Ascending aorta (tissue), 2 donors: ENCODE measurements at regions not wholly inside any gene's neighbourhood (a gene's known extent, or its start where the extent isn't known, plus 50 kb on each side); places are given as distances from the start of the nearest gene placed in this dataset.
"Not testable (repeated sequence)": the region's sequence is repeated elsewhere in the genome, so short reads cannot be mapped to it uniquely, and the experiment has no call there.

Experiments used
- DNase-seq, 2 donors: peaks; one replicate each; pipeline ENCODE4 v3.0.0-alpha.2; 2019; ENCODE audit warnings: low spot score in 2 of 2
- H3K27ac ChIP-seq, 2 donors: fragments of 200-600 bp; sonication (generic); one replicate each; pipeline ENCODE4 v1.5.1; 2016 to 2017; ENCODE audit warnings: mild to moderate bottlenecking in 1 of 2
- H3K27me3 ChIP-seq: fragments of 200-600 bp; sonication (generic); one replicate; pipeline ENCODE4 v1.5.1; 2017
- H3K36me3 ChIP-seq, 2 donors: fragments of 200-600 bp; sonication (generic); one replicate each; pipeline ENCODE4 v1.5.1; 2016
- H3K4me1 ChIP-seq, 2 donors: fragments of 200-600 bp; sonication (generic); one replicate each; pipeline ENCODE4 v1.5.1; 2016 to 2017; ENCODE audit warnings: mild to moderate bottlenecking in 1 of 2
- H3K4me3 ChIP-seq, 2 donors: fragments of 200-600 bp; sonication (generic); one replicate each; pipeline ENCODE4 v1.5.1; 2016 to 2017; ENCODE audit warnings: mild to moderate bottlenecking in 1 of 2
- H3K9me3 ChIP-seq, 2 donors: fragments of 200-600 bp; sonication (generic); one replicate each; pipeline ENCODE4 v1.5.1; 2016
- CTCF ChIP-seq, 3 experiments: fragments of 200-600 bp in 2 of 3; fragments of 450-650 bp in 1 of 3; sonication (generic) in 2 of 3; IDR thresholded peaks; one replicate each; pipeline ENCODE4 v1.5.1; 2016 to 2019; ENCODE audit warnings: antibody characterized with exemption in 3 of 3, mild to moderate bottlenecking in 1 of 3, moderate library complexity in 1 of 3
- intact Hi-C: fragments of 100-400 bp; cut with DNase I; formaldehyde crosslinking; loops from one replicate; pipeline ENCODE4 v1.15.1; 2023

GRCh38 chr16:6695666-6696065 is 637.0 kb upstream of the RBFOX1 start:
- H3K4me1 ChIP-seq, result no peaks in the 10 kb centered on the region
- H3K27ac ChIP-seq, result no peak overlapping the region
- H3K36me3 ChIP-seq, result no peaks in the 10 kb centered on the region
- intact Hi-C loops, result no loop called here
- no peak overlapping the region for H3K4me3 ChIP-seq
- no peaks in the 10 kb centered on the region for H3K9me3 ChIP-seq
- H3K27me3 ChIP-seq, result no peaks in the 10 kb centered on the region
- no peak for TF ChIP-seq CTCF (IDR thresholded peaks at IDR 0.05)
- DNase-seq, result no peak

GRCh38 chr16:6694636-6695035 is 638.0 kb upstream of the RBFOX1 start:
- no peak for DNase-seq
- H3K4me3 ChIP-seq, result no peak overlapping the region
- no peaks in the 10 kb centered on the region for H3K4me1 ChIP-seq
- no peaks in the 10 kb centered on the region for H3K27me3 ChIP-seq
- no peak overlapping the region for H3K27ac ChIP-seq
- H3K9me3 ChIP-seq, result no peaks in the 10 kb centered on the region
- no peak for TF ChIP-seq CTCF (IDR thresholded peaks at IDR 0.05)
- intact Hi-C loops, result no loop called here
- H3K36me3 ChIP-seq, result no peaks in the 10 kb centered on the region

GRCh38 chr16:6693418-6693817 is 639.2 kb upstream of the RBFOX1 start:
- H3K27ac ChIP-seq, DNase-seq, H3K4me1 ChIP-seq, H3K27me3 ChIP-seq, H3K9me3 ChIP-seq, intact Hi-C loops, H3K4me3 ChIP-seq, H3K36me3 ChIP-seq: not testable (repeated sequence)

- intact Hi-C loops, result no loop called here
- no peaks in the 10 kb centered on the region for H3K27me3 ChIP-seq
- DNase-seq, result no peak
- TF ChIP-seq CTCF (IDR thresholded peaks at IDR 0.05), result no peak
- no peak overlapping the region for H3K4me3 ChIP-seq
- H3K4me1 ChIP-seq, result no peaks in the 10 kb centered on the region
- H3K9me3 ChIP-seq, result no peaks in the 10 kb centered on the region
- no peaks in the 10 kb centered on the region for H3K36me3 ChIP-seq
- no peak overlapping the region for H3K27ac ChIP-seq
Observed at GRCh38 chr16:6692874-6693273, 639.8 kb upstream of the RBFOX1 start.

- H3K27ac ChIP-seq, result no peak overlapping the region
- H3K9me3 ChIP-seq, result no peaks in the 10 kb centered on the region
- H3K4me3 ChIP-seq, result no peak overlapping the region
- H3K36me3 ChIP-seq, result no peaks in the 10 kb centered on the region
- H3K27me3 ChIP-seq, result no peaks in the 10 kb centered on the region
- intact Hi-C loops, result no loop called here
- no peak for TF ChIP-seq CTCF (IDR thresholded peaks at IDR 0.05)
- DNase-seq, result no peak
- H3K4me1 ChIP-seq, result no peaks in the 10 kb centered on the region
Observed at GRCh38 chr16:6690741-6691140, 641.9 kb upstream of the RBFOX1 start.

- H3K27ac ChIP-seq, result no peak overlapping the region
- DNase-seq, result no peak
- intact Hi-C loops, result no loop called here
- no peaks in the 10 kb centered on the region for H3K27me3 ChIP-seq
- H3K36me3 ChIP-seq, result no peaks in the 10 kb centered on the region
- H3K9me3 ChIP-seq, result no peaks in the 10 kb centered on the region
- no peaks in the 10 kb centered on the region for H3K4me1 ChIP-seq
- no peak for TF ChIP-seq CTCF (IDR thresholded peaks at IDR 0.05)
- H3K4me3 ChIP-seq, result no peak overlapping the region
Observed at GRCh38 chr16:6689643-6690042, 643.0 kb upstream of the RBFOX1 start.
